A549 (cell line): ENCODE measurements at regions not wholly inside any gene's neighbourhood (a gene's known extent, or its start where the extent isn't known, plus 50 kb on each side); places are given as distances from the start of the nearest gene placed in this dataset.
A peak's percentile ranks its signal among the peaks of the same experiment; 100 is the strongest.

ENCODE experiments used
- ATAC-seq, 2 experiments: fragments of 200-7000 bp in 1 of 2; fragments of >200 bp in 1 of 2; cut with Nextera tagmentation in 1 of 2; cut with Tn5 transposase in 1 of 2; 3 replicates each; pipeline versions ENCODE4 v1.8.0 to v1.9.1; 2018 to 2020; ENCODE audit warnings: mild to moderate bottlenecking in 1 of 2, moderate library complexity in 1 of 2
- CTCF ChIA-PET: fragments of 300-600 bp; sonication (Branson Sonifier 250); formaldehyde crosslinking; extraction: SDS; loops from one replicate; lab custom pipeline; 2021; ENCODE audit warnings: antibody characterized with exemption, inconsistent platforms; lab: Yijun Ruan, JAX
- POLR2A ChIA-PET: fragments of 350-600 bp; formaldehyde crosslinking; extraction: SDS; loops from one replicate; lab custom pipeline; 2021; ENCODE audit warnings: antibody characterized with exemption, inconsistent platforms; lab: Yijun Ruan, JAX
- DNase-seq, 2 experiments: peaks; one replicate each; pipeline versions ENCODE4 v3.0.0 to v3.0.0-alpha.2; 2011 to 2016; ENCODE audit warnings: low read depth in 1 of 2, low spot score in 1 of 2
- FAIRE-seq: peaks from 2 replicates; lab custom pipeline; 2011; peaks lifted over from hg19 to GRCh38; lab: Jason Lieb, UNC
- H3K27ac ChIP-seq, 2 experiments: fragments of >200 bp; sonication (Bioruptor Twin); formaldehyde crosslinking; 3 replicates each; pipeline ENCODE4 v1.5.1; 2016 to 2017
- H3K4me1 ChIP-seq: fragments of >200 bp; sonication (Bioruptor Twin); formaldehyde crosslinking; 3 replicates; pipeline ENCODE4 v1.6.1; 2016
- H3K4me2 ChIP-seq: fragments of >200 bp; sonication (Bioruptor Twin); formaldehyde crosslinking; 3 replicates; pipeline ENCODE4 v1.6.1; 2016
- H3K4me3 ChIP-seq: fragments of >200 bp; sonication (Bioruptor Twin); formaldehyde crosslinking; 3 replicates; pipeline ENCODE4 v1.5.1; 2016
- H3K9me3 ChIP-seq: fragments of >200 bp; sonication (Bioruptor Twin); formaldehyde crosslinking; 3 replicates; pipeline ENCODE4 v1.6.1; 2016
- ATOH8 ChIP-seq: fragments of 250-450 bp; sonication (Bioruptor Pico); IDR thresholded peaks from 2 replicates; pipeline ENCODE4 v1.5.0; 2020; ENCODE audit warnings: low read depth, mild to moderate bottlenecking, moderate library complexity
- CBX2 ChIP-seq: fragments of 200-600 bp; sonication (generic); IDR thresholded peaks from 2 replicates; pipeline ENCODE4 v1.6.1; 2016; ENCODE audit warnings: low read depth, mild to moderate bottlenecking, borderline replicate concordance
- CHD4 ChIP-seq: fragments of 200-600 bp; sonication (generic); IDR thresholded peaks from 2 replicates; pipeline ENCODE4 v1.6.1; 2016; ENCODE audit warnings: antibody characterized with exemption, mild to moderate bottlenecking, borderline replicate concordance
- CTCF ChIP-seq: fragments of >200 bp; sonication (Bioruptor Twin); formaldehyde crosslinking; IDR thresholded peaks from 3 replicates; pipeline ENCODE4 v1.5.1; 2016
- EHF ChIP-seq: fragments of 250-450 bp; sonication (Bioruptor Pico); IDR thresholded peaks from 2 replicates; pipeline ENCODE4 v1.5.0; 2020; ENCODE audit warnings: mild to moderate bottlenecking
- ELK1 ChIP-seq: fragments of 150-350 bp; IDR thresholded peaks from 2 replicates; pipeline ENCODE4 v1.6.1; 2014; ENCODE audit warnings: low read depth, mild to moderate bottlenecking, low read length
- EP300 ChIP-seq, 2 experiments: fragments of >200 bp; sonication (Bioruptor Twin); formaldehyde crosslinking; IDR thresholded peaks; 2 replicates in 1 of 2; 3 replicates in 1 of 2; pipeline ENCODE4 v1.6.1; 2016 to 2017
- HES2 ChIP-seq: fragments of >200 bp; sonication (Bioruptor Twin); formaldehyde crosslinking; IDR thresholded peaks from 2 replicates; pipeline ENCODE4 v1.6.1; 2016
- HOXB13 ChIP-seq: fragments of 250-450 bp; sonication (Bioruptor Pico); IDR thresholded peaks from 2 replicates; pipeline ENCODE4 v1.5.0; 2020; ENCODE audit warnings: low read depth, mild to moderate bottlenecking, moderate library complexity
- HOXB5 ChIP-seq: fragments of 250-450 bp; sonication (Bioruptor Pico); IDR thresholded peaks from 2 replicates; pipeline ENCODE4 v1.5.0; 2020; ENCODE audit warnings: mild to moderate bottlenecking, moderate library complexity
- KDM5A ChIP-seq: fragments of 200-600 bp; sonication (generic); IDR thresholded peaks from 2 replicates; pipeline ENCODE4 v1.6.1; 2016; ENCODE audit warnings: antibody characterized with exemption, mild to moderate bottlenecking
- NPAS2 ChIP-seq: fragments of 250-450 bp; sonication (Bioruptor Pico); IDR thresholded peaks from 2 replicates; pipeline ENCODE4 v1.8.0; 2022; ENCODE audit warnings: mild to moderate bottlenecking, moderate library complexity, borderline replicate concordance
- NR3C1 ChIP-seq: fragments of >200 bp; sonication (Bioruptor Twin); formaldehyde crosslinking; IDR thresholded peaks from 3 replicates; pipeline ENCODE4 v1.6.1; 2017
- PHF8 ChIP-seq: fragments of 200-600 bp; sonication (generic); IDR thresholded peaks from 2 replicates; pipeline ENCODE4 v1.6.1; 2016; ENCODE audit warnings: low read depth, mild to moderate bottlenecking, antibody characterized with exemption, moderate library complexity, borderline replicate concordance
- POLR2A ChIP-seq: IDR thresholded peaks from 2 replicates; pipeline ENCODE4 v1.6.1; 2012; ENCODE audit warnings: mild to moderate bottlenecking, low read length
- RARB ChIP-seq: fragments of 250-450 bp; sonication (Bioruptor Pico); IDR thresholded peaks from 2 replicates; pipeline ENCODE4 v1.8.0; 2021; ENCODE audit warnings: mild to moderate bottlenecking, moderate library complexity
- RCOR1 ChIP-seq: fragments of 150-350 bp; IDR thresholded peaks from 2 replicates; pipeline ENCODE4 v1.6.1; 2014; ENCODE audit warnings: antibody characterized with exemption, low read length, low read depth
- RFX5 ChIP-seq: fragments of 450-650 bp; IDR thresholded peaks from 2 replicates; pipeline ENCODE4 v1.7.1; 2014; ENCODE audit warnings: antibody characterized with exemption, mild to moderate bottlenecking, moderate library complexity
- RNF2 ChIP-seq: fragments of 200-600 bp; sonication (generic); IDR thresholded peaks from 2 replicates; pipeline ENCODE4 v1.6.1; 2016; ENCODE audit warnings: low read depth, mild to moderate bottlenecking, antibody characterized with exemption, moderate library complexity, borderline replicate concordance
- SREBF2 ChIP-seq: fragments of 450-650 bp; IDR thresholded peaks from 2 replicates; pipeline ENCODE4 v1.6.1; 2014; ENCODE audit warnings: mild to moderate bottlenecking, moderate library complexity
- TP53 ChIP-seq: fragments of 250-450 bp; sonication (Bioruptor Pico); IDR thresholded peaks from 2 replicates; pipeline ENCODE4 v1.5.0; 2021; ENCODE audit warnings: mild to moderate bottlenecking, moderate library complexity
- ZNF302 ChIP-seq: fragments of 250-450 bp; sonication (Bioruptor Pico); IDR thresholded peaks from 2 replicates; pipeline ENCODE4 v1.9.0; 2021; ENCODE audit warnings: inconsistent platforms, mild to moderate bottlenecking, moderate library complexity
- ZSCAN20 ChIP-seq: fragments of 250-450 bp; sonication (Bioruptor Pico); IDR thresholded peaks from 2 replicates; pipeline ENCODE4 v1.8.0; 2022; ENCODE audit warnings: mild to moderate bottlenecking, moderate library complexity
- WGBS: methylation state at CpG from one replicate; pipeline ENCODE4 v1.1.6; 2017; ENCODE audit errors: missing lambda C conversion rate; 5-methylcytosine and 5-hydroxymethylcytosine counted together
- TF ChIP-seq, protein P1 (sequence below): IDR thresholded peaks from 2 replicates; pipeline ENCODE4 v1.6.1; 2012; ENCODE audit warnings: low read depth, borderline replicate concordance

DNA sequence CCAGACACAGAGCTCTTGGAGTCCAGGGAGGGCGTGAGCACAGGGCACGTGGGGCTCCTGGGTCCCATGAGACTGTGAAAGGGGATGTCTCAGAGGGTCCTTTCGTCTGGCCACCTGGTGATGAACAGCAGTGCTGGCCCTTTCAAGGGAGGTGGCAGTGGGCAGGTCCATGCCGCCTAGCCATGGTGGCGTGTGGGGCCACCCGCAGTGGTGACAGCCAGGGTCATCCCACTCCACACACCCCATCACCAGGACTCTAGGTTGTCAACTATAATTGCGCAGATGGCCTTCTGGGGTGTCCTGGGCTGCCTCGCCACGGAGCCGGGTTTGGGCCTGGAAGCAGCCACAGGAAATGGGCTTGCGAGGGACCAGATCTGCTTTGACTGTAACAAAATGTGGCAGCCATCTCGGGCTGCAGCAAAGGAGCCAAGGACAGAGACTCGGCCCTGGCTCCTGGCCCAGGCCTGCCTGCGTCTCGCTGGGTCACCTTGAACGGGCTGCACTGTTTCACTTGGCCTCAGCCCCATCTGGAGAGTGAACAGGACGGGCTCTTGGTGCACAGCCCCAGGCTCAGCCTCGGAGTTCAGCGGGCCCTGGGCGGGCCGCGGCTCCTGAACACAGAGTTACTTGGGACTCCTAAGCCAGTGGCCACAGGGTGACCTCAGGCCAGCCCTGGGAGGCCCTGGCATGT is 1350.5 kb downstream of the BRD1 start:
- CTCF ChIA-PET, result no interaction called here
- no peak for FAIRE-seq

GRCh38 chr22:48476577-48476976 is 1351.1 kb downstream of the BRD1 start:
- FAIRE-seq, result no peak

More for the DNA sequence above, 1350.5 kb downstream of the BRD1 start:
- no peak for TF ChIP-seq KDM5A
- no peak for TF ChIP-seq RFX5
- TF ChIP-seq ELK1, result no peak
- no peak for TF ChIP-seq RARB (CRISPR knock-in tag)
- no peak for TF ChIP-seq CTCF
- no peak for TF ChIP-seq CBX2
- no peak for TF ChIP-seq HOXB13 (CRISPR knock-in tag)
- TF ChIP-seq NPAS2 (CRISPR knock-in tag), result no peak
- no peak for TF ChIP-seq ZNF302 (CRISPR knock-in tag)
- TF ChIP-seq RNF2, result no peak
- DNase-seq (no peak), ATAC-seq (no peak)
- no peak overlapping the region for H3K4me2 ChIP-seq
- POLR2A ChIA-PET, result no interaction called here
- no peak overlapping the region for H3K4me3 ChIP-seq
- H3K4me1 ChIP-seq, result peaks cover 12% of the 10 kb centered on the region
- H3K9me3 ChIP-seq, result no peaks in the 10 kb centered on the region
- H3K27ac ChIP-seq, result peak overlapping the region in 1 of 2 experiments; percentile 41; a peak in 1 of 6 replicates
- 91% methylated on average over 11 of the region's 22 CpGs for WGBS

More at GRCh38 chr22:48476577-48476976, 1351.1 kb downstream of the BRD1 start:
- ATAC-seq (no peak), DNase-seq (no peak)
- ChIA-PET CTCF (interaction anchor here (1.4 kb wide), 1 partner anchor 16 kb away, joined by 4 read pairs; no protein-coding TSS in a partner anchor), POLR2A (no interaction called here)
- WGBS, result 93% methylated on average over 3 of the region's 5 CpGs
- TF ChIP-seq ZSCAN20 (no peak), CBX2 (no peak), EP300 (IDR thresholded peaks at IDR 0.05) (no peak), RFX5 (no peak), ATOH8 (CRISPR knock-in tag) (no peak), POLR2A (no peak), NR3C1 (no peak), HOXB13 (CRISPR knock-in tag) (no peak), RCOR1 (no peak), EHF (no peak), HOXB5 (CRISPR knock-in tag) (no peak), PHF8 (no peak), CHD4 (no peak), CTCF (no peak), HES2 (no peak), TP53 (CRISPR knock-in tag) (no peak), SREBF2 (no peak)
- TF ChIP-seq, protein P1, sequence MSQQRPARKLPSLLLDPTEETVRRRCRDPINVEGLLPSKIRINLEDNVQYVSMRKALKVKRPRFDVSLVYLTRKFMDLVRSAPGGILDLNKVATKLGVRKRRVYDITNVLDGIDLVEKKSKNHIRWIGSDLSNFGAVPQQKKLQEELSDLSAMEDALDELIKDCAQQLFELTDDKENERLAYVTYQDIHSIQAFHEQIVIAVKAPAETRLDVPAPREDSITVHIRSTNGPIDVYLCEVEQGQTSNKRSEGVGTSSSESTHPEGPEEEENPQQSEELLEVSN, result no peak
- H3K4me1 ChIP-seq, result peaks cover 12% of the 10 kb centered on the region
- H3K4me2 ChIP-seq, result no peak overlapping the region
- H3K4me3 ChIP-seq, result no peak overlapping the region
- peak overlapping the region in 1 of 2 experiments; percentile 41; a peak in 1 of 6 replicates for H3K27ac ChIP-seq
- no peaks in the 10 kb centered on the region for H3K9me3 ChIP-seq
